HEK293T (cell line): ENCODE measurements at regions not wholly inside any gene's neighbourhood (a gene's known extent, or its start where the extent isn't known, plus 50 kb on each side); places are given as distances from the start of the nearest gene placed in this dataset.

Source experiments
- BHLHE40 ChIP-seq: fragments of 450-650 bp; IDR thresholded peaks from 2 replicates; pipeline ENCODE4 v1.6.1; 2016; ENCODE audit warnings: mild to moderate bottlenecking, moderate library complexity, borderline replicate concordance
- CTBP1 ChIP-seq: fragments of 450-650 bp; IDR thresholded peaks from 2 replicates; pipeline ENCODE4 v1.6.1; 2016; ENCODE audit warnings: borderline replicate concordance
- ELF4 ChIP-seq: fragments of 450-650 bp; IDR thresholded peaks from 2 replicates; pipeline ENCODE4 v1.6.1; 2017; ENCODE audit warnings: antibody characterized with exemption
- FOXM1 ChIP-seq: fragments of 450-650 bp; IDR thresholded peaks from 2 replicates; pipeline ENCODE4 v1.6.1; 2017; ENCODE audit warnings: mild to moderate bottlenecking, borderline replicate concordance
- HDGF ChIP-seq: fragments of 450-650 bp; IDR thresholded peaks from 2 replicates; pipeline ENCODE4 v1.6.1; 2017; ENCODE audit warnings: antibody characterized with exemption, borderline replicate concordance
- LEF1 ChIP-seq: fragments of 450-650 bp; IDR thresholded peaks from 2 replicates; pipeline ENCODE4 v1.6.1; 2017; ENCODE audit warnings: mild to moderate bottlenecking, borderline replicate concordance
- NFRKB ChIP-seq: fragments of 450-650 bp; IDR thresholded peaks from 2 replicates; pipeline ENCODE4 v1.6.1; 2016; ENCODE audit warnings: mild to moderate bottlenecking, moderate library complexity
- PKNOX1 ChIP-seq: fragments of 450-650 bp; IDR thresholded peaks from 2 replicates; pipeline ENCODE4 v1.6.1; 2016
- SP1 ChIP-seq: fragments of 450-650 bp; IDR thresholded peaks from 2 replicates; pipeline ENCODE4 v1.6.1; 2017
- SUZ12 ChIP-seq: fragments of 450-650 bp; IDR thresholded peaks from 2 replicates; pipeline ENCODE4 v1.6.1; 2016; ENCODE audit warnings: mild to moderate bottlenecking
- TARDBP ChIP-seq: fragments of 450-650 bp; IDR thresholded peaks from 2 replicates; pipeline ENCODE4 v1.6.1; 2016
- ZNF384 ChIP-seq: fragments of 450-650 bp; IDR thresholded peaks from 2 replicates; pipeline ENCODE4 v1.6.1; 2016

DNA sequence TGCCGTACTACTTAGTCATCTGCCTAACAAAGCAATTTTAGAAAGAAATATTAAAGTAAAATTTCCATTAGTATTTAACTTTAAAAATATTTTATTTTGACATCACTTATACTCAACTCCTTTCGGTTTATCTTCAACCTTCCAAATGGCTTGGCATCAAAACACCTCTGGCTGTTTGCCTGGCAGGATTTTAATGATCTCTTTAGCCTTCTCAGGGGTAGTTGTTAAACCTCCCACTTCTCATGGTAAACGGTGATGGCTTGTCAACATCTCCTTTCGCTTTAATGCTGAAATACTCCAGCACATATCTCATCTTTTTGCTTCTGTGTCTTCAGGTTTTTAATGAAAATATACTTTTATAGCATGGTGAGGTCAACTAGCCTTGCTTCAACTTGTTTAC, 747.1 kb downstream of the CETN3 start:
- TF ChIP-seq CTBP1 (no peak), LEF1 (no peak), ELF4 (no peak), SP1 (no peak), FOXM1 (no peak), HDGF (no peak), NFRKB (no peak), TARDBP (no peak), PKNOX1 (no peak), ZNF384 (no peak), BHLHE40 (no peak), SUZ12 (no peak)
